H9 (cell line): ENCODE measurements at regions not wholly inside any gene's neighbourhood (a gene's known extent, or its start where the extent isn't known, plus 50 kb on each side); places are given as distances from the start of the nearest gene placed in this dataset.

Experiments used
- DNase-seq: peaks from one replicate; pipeline ENCODE4 v3.0.0-alpha.2; 2017
- H2AFZ ChIP-seq: one replicate; pipeline ENCODE4 v1.6.1; 2013; ENCODE audit warnings: mild to moderate bottlenecking, low read length, control low read depth, moderate library complexity
- H2AK5ac ChIP-seq: 2 replicates; pipeline ENCODE4 v1.6.1; 2013; ENCODE audit warnings: low read length, control low read depth, mixed read lengths; ENCODE audit not compliant: insufficient read length
- H2BK120ac ChIP-seq: one replicate; pipeline ENCODE4 v1.6.1; 2013; ENCODE audit warnings: low read depth, mild to moderate bottlenecking, low read length, control low read depth, inconsistent platforms; ENCODE audit not compliant: poor library complexity, severe bottlenecking
- H2BK12ac ChIP-seq: 2 replicates; pipeline ENCODE4 v1.6.1; 2013; ENCODE audit warnings: low read length, control low read depth, mixed read lengths, low read depth; ENCODE audit not compliant: insufficient read length
- H2BK15ac ChIP-seq: 2 replicates; pipeline ENCODE4 v1.6.1; 2013; ENCODE audit warnings: low read depth, low read length, control low read depth
- H2BK20ac ChIP-seq: one replicate; pipeline ENCODE4 v1.6.1; 2013; ENCODE audit warnings: low read depth, mild to moderate bottlenecking, low read length, control low read depth, inconsistent platforms; ENCODE audit not compliant: poor library complexity, severe bottlenecking
- H2BK5ac ChIP-seq: 2 replicates; pipeline ENCODE4 v1.6.1; 2013; ENCODE audit warnings: low read length, control low read depth, mixed read lengths; ENCODE audit not compliant: insufficient read length
- H3K14ac ChIP-seq: 2 replicates; pipeline ENCODE4 v1.6.1; 2013; ENCODE audit warnings: low read length, control low read depth; ENCODE audit not compliant: insufficient read depth
- H3K18ac ChIP-seq: 2 replicates; pipeline ENCODE4 v1.6.1; 2013; ENCODE audit warnings: low read depth, mild to moderate bottlenecking, mixed read lengths, low read length, control low read depth; ENCODE audit not compliant: insufficient read length
- H3K23ac ChIP-seq: 2 replicates; pipeline ENCODE4 v1.6.1; 2013; ENCODE audit warnings: low read length, control low read depth, mixed read lengths, low read depth; ENCODE audit not compliant: insufficient read length
- H3K23me2 ChIP-seq: 2 replicates; pipeline ENCODE4 v1.6.1; 2013; ENCODE audit warnings: low read depth, mild to moderate bottlenecking, mixed read lengths, low read length, control low read depth; ENCODE audit not compliant: insufficient read length, poor library complexity, severe bottlenecking
- H3K27ac ChIP-seq: 2 replicates; pipeline ENCODE4 v1.5.1; 2013; ENCODE audit warnings: low read length, control low read depth, mixed read lengths, low read depth; ENCODE audit not compliant: insufficient read length
- H3K27me3 ChIP-seq: 2 replicates; pipeline ENCODE4 v1.6.1; 2013; ENCODE audit warnings: low read length, control low read depth, inconsistent platforms; ENCODE audit not compliant: insufficient read depth
- H3K4ac ChIP-seq: 2 replicates; pipeline ENCODE4 v1.6.1; 2013; ENCODE audit warnings: low read depth, mild to moderate bottlenecking, control low read depth, inconsistent platforms, low read length, moderate library complexity
- H3K4me1 ChIP-seq: 2 replicates; pipeline ENCODE4 v1.6.1; 2013; ENCODE audit warnings: low read length, control low read depth, inconsistent platforms; ENCODE audit not compliant: insufficient read depth
- H3K4me2 ChIP-seq: 2 replicates; pipeline ENCODE4 v1.6.1; 2013; ENCODE audit warnings: low read length, control low read depth, mixed read lengths; ENCODE audit not compliant: insufficient read length, insufficient read depth
- H3K56ac ChIP-seq: 2 replicates; pipeline ENCODE4 v1.6.1; 2013; ENCODE audit warnings: low read depth, mild to moderate bottlenecking, mixed read lengths, low read length, control low read depth; ENCODE audit not compliant: insufficient read length
- H3K79me1 ChIP-seq: 2 replicates; pipeline ENCODE4 v1.6.1; 2013; ENCODE audit warnings: low read depth, mild to moderate bottlenecking, moderate library complexity, low read length, control low read depth, inconsistent platforms; ENCODE audit not compliant: insufficient read depth, poor library complexity, severe bottlenecking
- H3K79me2 ChIP-seq: 2 replicates; pipeline ENCODE4 v1.6.1; 2013; ENCODE audit warnings: low read length, control low read depth, inconsistent platforms; ENCODE audit not compliant: insufficient read depth
- H3K9ac ChIP-seq: 2 replicates; pipeline ENCODE4 v1.6.1; 2013; ENCODE audit warnings: low read length, control low read depth, mixed read lengths; ENCODE audit not compliant: insufficient read length; ENCODE audit errors: extremely low read depth
- H3K9me3 ChIP-seq: one replicate; pipeline ENCODE4 v1.6.1; 2013; ENCODE audit warnings: low read depth, low read length, inconsistent platforms; ENCODE audit not compliant: control insufficient read depth
- H3T11ph ChIP-seq: one replicate; pipeline ENCODE4 v1.6.1; 2013; ENCODE audit warnings: mild to moderate bottlenecking, low read length, control low read depth, inconsistent platforms
- H4K20me1 ChIP-seq: one replicate; pipeline ENCODE4 v1.6.1; 2013; ENCODE audit not compliant: control insufficient read depth, insufficient read length, insufficient read depth
- H4K5ac ChIP-seq: 2 replicates; pipeline ENCODE4 v1.6.1; 2013; ENCODE audit warnings: low read depth, mild to moderate bottlenecking, mixed read lengths, low read length, control low read depth; ENCODE audit not compliant: insufficient read length
- H4K8ac ChIP-seq: replicated peaks from 2 replicates; pipeline ENCODE4 v1.6.1; 2013; ENCODE audit warnings: low read length, control low read depth, mixed read lengths, low read depth; ENCODE audit not compliant: insufficient read length
- H4K91ac ChIP-seq: 2 replicates; pipeline ENCODE4 v1.6.1; 2013; ENCODE audit warnings: low read depth, mild to moderate bottlenecking, moderate library complexity, mixed read lengths, low read length, control low read depth; ENCODE audit not compliant: insufficient read length
- H3K27ac Mint-ChIP-seq, 3 experiments: 2 replicates in 2 of 3; 3 replicates in 1 of 3; pipeline ENCODE4 v1.8.0; 2020 to 2021; ENCODE audit warnings: mixed read lengths in 3 of 3, mild to moderate bottlenecking in 1 of 3, moderate library complexity in 1 of 3
- H3K27me3 Mint-ChIP-seq: 2 replicates; pipeline ENCODE4 v1.8.0; 2021; ENCODE audit warnings: low read depth, mild to moderate bottlenecking, moderate library complexity, mixed read lengths
- H3K36me3 Mint-ChIP-seq, 3 experiments: 2 replicates in 2 of 3; 3 replicates in 1 of 3; pipeline ENCODE4 v1.8.0; 2020 to 2021; ENCODE audit warnings: low read depth in 3 of 3, mixed read lengths in 3 of 3; ENCODE audit not compliant: insufficient read depth in 1 of 3
- H3K4me1 Mint-ChIP-seq, 2 experiments: 2 replicates each; pipeline ENCODE4 v1.8.0; 2020; ENCODE audit warnings: mixed read lengths in 2 of 2
- H3K4me3 Mint-ChIP-seq, 2 experiments: 2 replicates in 1 of 2; 3 replicates in 1 of 2; pipeline ENCODE4 v1.8.0; 2020 to 2021; ENCODE audit warnings: mild to moderate bottlenecking in 2 of 2, mixed read lengths in 2 of 2, moderate library complexity in 1 of 2
- H3K9me3 Mint-ChIP-seq, 2 experiments: 2 replicates in 1 of 2; 3 replicates in 1 of 2; pipeline ENCODE4 v1.8.0; 2020; ENCODE audit warnings: mild to moderate bottlenecking in 2 of 2, mixed read lengths in 2 of 2, moderate library complexity in 1 of 2
- CTCF ChIP-seq: fragments of 200-600 bp; sonication (generic); conservative IDR thresholded peaks from 3 replicates; pipeline ENCODE4 v1.8.0; 2021; ENCODE audit warnings: antibody characterized with exemption, mild to moderate bottlenecking
- WGBS: extraction: QIAGEN DNeasy Blood & Tissue Kit; methylation state at CpG from one replicate; pipeline ENCODE4 v1.1.7; 2013; ENCODE audit warnings: missing lambda C conversion rate, low lambda C conversion rate, mixed read lengths; ENCODE audit not compliant: insufficient read length; ENCODE audit errors: extremely low coverage; 5-methylcytosine and 5-hydroxymethylcytosine counted together

- Histone ChIP-seq H2BK5ac (no peak overlapping the region), H3K56ac (no peak overlapping the region), H3K9me3 (no peaks in the 10 kb centered on the region), H3K79me2 (no peaks in the 10 kb centered on the region), H3K23me2 (no peaks in the 10 kb centered on the region), H3K79me1 (no peaks in the 10 kb centered on the region), H3K9ac (no peak overlapping the region), H3T11ph (no peak overlapping the region), H3K4me1 (no peaks in the 10 kb centered on the region), H3K27ac (no peak overlapping the region), H2AK5ac (no peak overlapping the region), H3K14ac (no peak overlapping the region; the same call in 1 of the 2 replicates), H2BK15ac (no peak overlapping the region), H3K4ac (no peak overlapping the region), H4K5ac (no peak overlapping the region), H3K18ac (no peak overlapping the region), H2BK20ac (no peak overlapping the region), H2BK12ac (no peak overlapping the region), H2AFZ (no peak overlapping the region), H3K23ac (no peak overlapping the region), H2BK120ac (no peak overlapping the region), H3K4me2 (no peak overlapping the region), H3K27me3 (no peaks in the 10 kb centered on the region), H4K8ac (no peak overlapping the region), H4K91ac (no peak overlapping the region), H4K20me1 (no peaks in the 10 kb centered on the region)
- no peak for DNase-seq
- Mint-ChIP-seq H3K4me1 (peaks cover 1 to 7% of the 10 kb centered on the region in 2 experiments; a peak in 3 of 4 replicates), H3K36me3 (no peaks in the 10 kb centered on the region), H3K27me3 (no peaks in the 10 kb centered on the region; the same call in 1 of the 2 replicates), H3K27ac (no peak overlapping the region), H3K9me3 (no peaks in the 10 kb centered on the region), H3K4me3 (no peak overlapping the region)
- WGBS = no CpG with 5 or more reads among the region's 7 CpGs
- TF ChIP-seq CTCF = no peak
These were observed 67.5 kb upstream of the IRX2 start for GRCh38 chr5:2818936-2819335.
